ENCODE measurements at regions not wholly inside any gene's neighbourhood (a gene's known extent, or its start where the extent isn't known, plus 50 kb on each side); places are given as distances from the start of the nearest gene placed in this dataset.

DNA sequence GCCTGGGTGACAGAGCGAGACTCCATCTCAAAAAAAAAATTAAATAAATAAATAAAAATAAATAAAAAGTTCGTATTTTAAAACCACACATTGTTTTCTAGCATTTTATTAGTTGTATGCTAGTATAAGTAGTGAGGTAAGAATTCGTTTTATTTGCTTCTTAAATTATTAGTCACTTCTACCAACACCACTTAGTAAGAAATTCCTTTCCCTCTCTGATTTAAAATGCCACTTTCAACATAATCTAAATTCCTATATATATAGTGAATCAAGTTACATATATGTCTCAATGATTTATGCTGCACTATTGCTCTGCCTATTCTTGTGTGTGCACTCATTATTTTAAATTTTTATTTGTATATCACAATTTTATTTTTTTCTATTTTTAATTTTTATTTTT lies 72.1 kb downstream of the MAGEC1 start:
- no peak for TF ChIP-seq CTCF (IDR thresholded peaks at IDR 0.05)
- TF ChIP-seq POLR2A (IDR thresholded peaks at IDR 0.05), result no peak
